ENCODE measurements at regions not wholly inside any gene's neighbourhood (a gene's known extent, or its start where the extent isn't known, plus 50 kb on each side); places are given as distances from the start of the nearest gene placed in this dataset.

DNA sequence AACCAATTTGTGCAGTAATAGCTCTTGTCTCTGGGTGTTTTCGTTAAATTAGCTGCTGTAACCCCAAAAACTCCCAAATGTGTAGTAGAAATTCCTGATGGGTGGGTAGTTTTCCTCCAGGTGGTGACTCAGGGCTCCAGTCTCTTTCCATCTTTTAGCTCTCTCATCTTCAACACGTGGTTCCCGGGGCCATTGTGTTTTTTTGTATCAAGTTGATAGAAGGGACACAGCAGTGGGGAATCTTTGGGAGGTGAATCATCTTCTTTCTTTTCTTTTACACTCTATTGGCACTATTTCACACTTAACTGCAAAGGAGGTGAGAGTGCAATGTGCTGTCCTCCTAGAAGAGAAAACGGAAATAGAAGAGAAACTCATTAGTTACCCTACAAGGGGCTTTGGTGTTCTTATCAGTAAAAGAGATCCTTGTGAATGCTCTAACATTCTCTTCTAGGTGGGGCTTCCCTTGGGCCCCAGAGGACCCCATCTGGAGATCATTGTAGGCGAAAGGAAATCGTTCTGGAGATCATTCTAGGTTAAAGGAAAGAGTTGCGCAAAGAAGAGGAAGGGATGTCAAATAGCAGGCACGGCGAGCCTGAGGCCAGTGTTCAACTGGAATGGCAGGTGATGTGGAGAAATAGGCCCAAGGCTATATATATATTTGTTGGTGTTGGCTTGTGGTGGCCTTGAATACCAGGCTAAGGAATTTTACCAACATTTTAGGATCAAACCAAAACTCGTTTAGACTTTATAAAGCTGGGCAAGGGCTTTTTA, 68.2 kb upstream of the ACSL1 start:
- no peak for TF ChIP-seq CTCF (IDR thresholded peaks at IDR 0.05; ENCODE audit: low read depth, low read length)
- no peak for TF ChIP-seq EZH2phosphoT487 (IDR thresholded peaks at IDR 0.05; ENCODE audit: low read depth)

Data from OCI-LY3 (cell line).